OCI-LY1 (cell line): ENCODE measurements at regions not wholly inside any gene's neighbourhood (a gene's known extent, or its start where the extent isn't known, plus 50 kb on each side); places are given as distances from the start of the nearest gene placed in this dataset.

Source experiments
- H2AFZ ChIP-seq: fragments of 200-600 bp; sonication (generic), shearing (Covaris generic); 2 replicates; pipeline ENCODE4 v1.6.0; 2014; ENCODE audit warnings: antibody characterized with exemption, mild to moderate bottlenecking, low read length
- H3F3A ChIP-seq: fragments of 200-600 bp; sonication (generic), shearing (Covaris generic); 2 replicates; pipeline ENCODE4 v1.6.0; 2014; ENCODE audit warnings: mild to moderate bottlenecking, antibody characterized with exemption, low read length, moderate library complexity; ENCODE audit not compliant: insufficient read depth
- H3K27ac ChIP-seq: fragments of 200-600 bp; sonication (generic); 2 replicates; pipeline ENCODE4 v1.5.1; 2014; ENCODE audit warnings: low read length, mixed run types, mild to moderate bottlenecking, low read depth; ENCODE audit not compliant: poor library complexity, severe bottlenecking
- H3K27me3 ChIP-seq: fragments of 200-600 bp; sonication (generic); 2 replicates; pipeline ENCODE4 v1.6.0; 2014; ENCODE audit warnings: antibody characterized with exemption, mild to moderate bottlenecking, low read length, moderate library complexity; ENCODE audit not compliant: insufficient read depth
- H3K36me3 ChIP-seq: fragments of 200-600 bp; sonication (generic); 2 replicates; pipeline ENCODE4 v1.6.1; 2014; ENCODE audit warnings: mild to moderate bottlenecking, antibody characterized with exemption, low read length, moderate library complexity, mixed read lengths; ENCODE audit not compliant: insufficient read depth
- H3K4me1 ChIP-seq: fragments of 200-600 bp; sonication (generic); 2 replicates; pipeline ENCODE4 v1.5.1; 2014; ENCODE audit warnings: mild to moderate bottlenecking, low read length, moderate library complexity; ENCODE audit not compliant: insufficient read depth, severe bottlenecking
- H3K4me2 ChIP-seq: fragments of 200-600 bp; sonication (generic), shearing (Covaris generic); 2 replicates; pipeline ENCODE4 v1.6.1; 2014; ENCODE audit warnings: low read length
- H3K4me3 ChIP-seq: fragments of 200-600 bp; sonication (generic); 2 replicates; pipeline ENCODE4 v1.5.1; 2014; ENCODE audit warnings: low read length, low read depth, mild to moderate bottlenecking, mixed read lengths; ENCODE audit not compliant: poor library complexity, severe bottlenecking
- H3K79me2 ChIP-seq: fragments of 200-600 bp; shearing (Covaris generic); 2 replicates; pipeline ENCODE4 v1.6.1; 2016; ENCODE audit warnings: mixed run types, low read length, mixed read lengths; ENCODE audit not compliant: insufficient read depth
- H3K9ac ChIP-seq: fragments of 200-600 bp; sonication (generic), shearing (Covaris generic); 2 replicates; pipeline ENCODE4 v1.6.1; 2014; ENCODE audit warnings: mild to moderate bottlenecking, low read length, mixed read lengths
- H3K9me2 ChIP-seq: fragments of 200-600 bp; sonication (generic), shearing (Covaris generic); 2 replicates; pipeline ENCODE4 v1.6.1; 2014; ENCODE audit warnings: low read depth, mild to moderate bottlenecking, low read length, mixed read lengths
- H3K9me3 ChIP-seq: fragments of 200-600 bp; shearing (Covaris generic); 2 replicates; pipeline ENCODE4 v1.6.1; 2014; ENCODE audit warnings: low read length, mixed read lengths
- H4K20me1 ChIP-seq: fragments of 200-600 bp; sonication (generic), shearing (Covaris generic); 2 replicates; pipeline ENCODE4 v1.6.0; 2016; ENCODE audit warnings: mild to moderate bottlenecking, low read length; ENCODE audit not compliant: insufficient read depth
- CTCF ChIP-seq: fragments of 200-600 bp; sonication (generic), shearing (Covaris generic); IDR thresholded peaks from 2 replicates; pipeline ENCODE4 v1.5.1; 2017; ENCODE audit warnings: mild to moderate bottlenecking, antibody characterized with exemption, low read length, moderate library complexity, mixed read lengths
- EZH2 ChIP-seq: fragments of 200-600 bp; sonication (generic), shearing (Covaris generic); IDR thresholded peaks from 2 replicates; pipeline ENCODE4 v1.8.0; 2017; ENCODE audit warnings: borderline replicate concordance, mixed run types, mild to moderate bottlenecking, antibody characterized with exemption, low read length, moderate library complexity, mixed read lengths

GRCh38 chr10:131406676-131407392, 95.3 kb upstream of the TCERG1L start:
- Histone ChIP-seq H3K79me2 (no peaks in the 10 kb centered on the region), H3K4me1 (no peaks in the 10 kb centered on the region), H4K20me1 (no peaks in the 10 kb centered on the region), H3K27ac (no peak overlapping the region), H3F3A (no peaks in the 10 kb centered on the region), H2AFZ (no peak overlapping the region), H3K4me2 (no peak overlapping the region), H3K9me2 (no peaks in the 10 kb centered on the region), H3K4me3 (no peak overlapping the region), H3K9ac (no peak overlapping the region), H3K27me3 (no peaks in the 10 kb centered on the region), H3K9me3 (no peaks in the 10 kb centered on the region), H3K36me3 (no peaks in the 10 kb centered on the region)
- TF ChIP-seq EZH2 (no peak), CTCF (no peak)

- H3K9ac ChIP-seq = no peak overlapping the region
- H3K4me2 ChIP-seq = no peak overlapping the region
- no peaks in the 10 kb centered on the region for H3K9me2 ChIP-seq
- no peaks in the 10 kb centered on the region for H3F3A ChIP-seq
- H3K27ac ChIP-seq = no peak overlapping the region
- no peaks in the 10 kb centered on the region for H3K4me1 ChIP-seq
- H3K79me2 ChIP-seq = no peaks in the 10 kb centered on the region
- no peaks in the 10 kb centered on the region for H3K27me3 ChIP-seq
- no peaks in the 10 kb centered on the region for H3K9me3 ChIP-seq
- no peak overlapping the region for H3K4me3 ChIP-seq
- no peak overlapping the region for H2AFZ ChIP-seq
- TF ChIP-seq EZH2 (no peak), CTCF (no peak)
- H3K36me3 ChIP-seq = no peaks in the 10 kb centered on the region
- no peaks in the 10 kb centered on the region for H4K20me1 ChIP-seq
Measured at GRCh38 chr10:131418681-131419080, 107.2 kb upstream of the TCERG1L start.

- Histone ChIP-seq H2AFZ (no peak overlapping the region), H3K4me1 (no peaks in the 10 kb centered on the region), H3K36me3 (no peaks in the 10 kb centered on the region), H4K20me1 (no peaks in the 10 kb centered on the region), H3K9me2 (no peaks in the 10 kb centered on the region), H3K4me3 (no peak overlapping the region), H3K79me2 (no peaks in the 10 kb centered on the region), H3K27me3 (no peaks in the 10 kb centered on the region), H3F3A (no peaks in the 10 kb centered on the region), H3K9me3 (no peaks in the 10 kb centered on the region), H3K27ac (no peak overlapping the region), H3K9ac (no peak overlapping the region), H3K4me2 (no peak overlapping the region)
- no peak for TF ChIP-seq CTCF
- TF ChIP-seq EZH2 = no peak
Measured at GRCh38 chr10:131419797-131420196, 108.3 kb upstream of the TCERG1L start.
